Neuronal stem cell (in vitro differentiated cells): ENCODE measurements at regions not wholly inside any gene's neighbourhood (a gene's known extent, or its start where the extent isn't known, plus 50 kb on each side); places are given as distances from the start of the nearest gene placed in this dataset.

Source experiments
- DNase-seq: peaks from one replicate; pipeline ENCODE4 v3.0.0-alpha.2; 2013; ENCODE audit warnings: low spot score
- H2AFZ ChIP-seq: one replicate; pipeline ENCODE4 v1.6.1; 2013; ENCODE audit warnings: mild to moderate bottlenecking, low read length, inconsistent platforms
- H2AK5ac ChIP-seq: 2 replicates; pipeline ENCODE4 v1.6.1; 2013; ENCODE audit warnings: low read depth, mild to moderate bottlenecking, inconsistent platforms, low read length, moderate library complexity, mixed read lengths
- H2BK120ac ChIP-seq: 2 replicates; pipeline ENCODE4 v1.6.1; 2013; ENCODE audit warnings: low read depth, mild to moderate bottlenecking, inconsistent platforms, low read length, moderate library complexity, mixed read lengths
- H2BK12ac ChIP-seq: one replicate; pipeline ENCODE4 v1.6.1; 2013; ENCODE audit warnings: low read length, inconsistent platforms
- H2BK15ac ChIP-seq: 2 replicates; pipeline ENCODE4 v1.6.1; 2013; ENCODE audit warnings: mild to moderate bottlenecking, low read length, inconsistent platforms, mixed read lengths
- H2BK5ac ChIP-seq: one replicate; pipeline ENCODE4 v1.6.1; 2013; ENCODE audit warnings: inconsistent platforms, mild to moderate bottlenecking, low read length, moderate library complexity
- H3K14ac ChIP-seq: one replicate; pipeline ENCODE4 v1.6.1; 2013; ENCODE audit warnings: low read length, inconsistent platforms
- H3K18ac ChIP-seq: 2 replicates; pipeline ENCODE4 v1.6.1; 2013; ENCODE audit warnings: low read length, inconsistent platforms
- H3K23ac ChIP-seq: 2 replicates; pipeline ENCODE4 v1.6.1; 2013; ENCODE audit warnings: low read depth, mild to moderate bottlenecking, mixed read lengths, low read length, inconsistent platforms; ENCODE audit not compliant: poor library complexity
- H3K27ac ChIP-seq: replicated peaks from 3 replicates; pipeline ENCODE4 v1.5.1; 2013; ENCODE audit warnings: low read length, inconsistent platforms
- H3K27me3 ChIP-seq, 3 experiments: 2 replicates each; pipeline ENCODE4 v1.6.1; 2013; ENCODE audit warnings: low read length in 3 of 3, mild to moderate bottlenecking in 2 of 3, inconsistent platforms in 1 of 3, low read depth in 1 of 3, mixed read lengths in 1 of 3, moderate library complexity in 1 of 3; ENCODE audit not compliant: control insufficient read depth in 3 of 3, insufficient read depth in 3 of 3
- H3K36me3 ChIP-seq, 2 donors: replicated peaks in 1 of 2; 2 replicates each; pipeline ENCODE4 v1.6.1; 2013; ENCODE audit warnings: low read length in 2 of 2; ENCODE audit not compliant: control insufficient read depth in 2 of 2, insufficient read depth in 2 of 2
- H3K4ac ChIP-seq: 2 replicates; pipeline ENCODE4 v1.6.1; 2013; ENCODE audit warnings: inconsistent platforms, mild to moderate bottlenecking, low read length, moderate library complexity
- H3K4me1 ChIP-seq, 2 donors: 1 replicate in 1 of 2; 2 replicates in 1 of 2; pipeline ENCODE4 v1.6.1; 2013; ENCODE audit warnings: low read length in 2 of 2, low read depth in 1 of 2; ENCODE audit not compliant: control insufficient read depth in 2 of 2, insufficient read depth in 1 of 2
- H3K4me2 ChIP-seq: one replicate; pipeline ENCODE4 v1.6.1; 2013; ENCODE audit warnings: mild to moderate bottlenecking, low read length, inconsistent platforms; ENCODE audit not compliant: insufficient read depth, poor library complexity, severe bottlenecking
- H3K4me3 ChIP-seq, 2 donors: 2 replicates each; pipeline ENCODE4 v1.5.1; 2013; ENCODE audit warnings: low read length in 2 of 2, mild to moderate bottlenecking in 2 of 2, inconsistent platforms in 1 of 2, moderate library complexity in 1 of 2
- H3K79me1 ChIP-seq: one replicate; pipeline ENCODE4 v1.6.1; 2013; ENCODE audit warnings: low read depth, mild to moderate bottlenecking, inconsistent platforms, low read length, moderate library complexity
- H3K9ac ChIP-seq: one replicate; pipeline ENCODE4 v1.6.1; 2013; ENCODE audit warnings: mild to moderate bottlenecking, low read depth, low read length, inconsistent platforms; ENCODE audit not compliant: poor library complexity
- H3K9me3 ChIP-seq, 2 donors: replicated peaks in 1 of 2; 2 replicates each; pipeline versions ENCODE3 to v1.6.1; 2013; ENCODE audit warnings: low read length in 2 of 2, mild to moderate bottlenecking in 2 of 2, inconsistent platforms in 1 of 2, low read depth in 1 of 2, mixed read lengths in 1 of 2, moderate library complexity in 1 of 2; ENCODE audit not compliant: control insufficient read depth in 2 of 2, insufficient read depth in 1 of 2
- H4K8ac ChIP-seq: one replicate; pipeline ENCODE4 v1.6.1; 2013; ENCODE audit warnings: low read depth, mild to moderate bottlenecking, inconsistent platforms, low read length, moderate library complexity
- H4K91ac ChIP-seq: one replicate; pipeline ENCODE4 v1.6.1; 2013; ENCODE audit warnings: low read length, low read depth, mild to moderate bottlenecking, inconsistent platforms; ENCODE audit not compliant: poor library complexity
- WGBS, 2 donors: extraction: QIAGEN DNeasy Blood & Tissue Kit; methylation state at CpG; one replicate each; pipeline ENCODE4 v1.1.7; 2013; ENCODE audit warnings: missing lambda C conversion rate in 2 of 2, mixed read lengths in 1 of 2; ENCODE audit not compliant: insufficient read length in 2 of 2, insufficient replicate concordance in 1 of 2; ENCODE audit errors: extremely low coverage in 2 of 2; 5-methylcytosine and 5-hydroxymethylcytosine counted together

DNA sequence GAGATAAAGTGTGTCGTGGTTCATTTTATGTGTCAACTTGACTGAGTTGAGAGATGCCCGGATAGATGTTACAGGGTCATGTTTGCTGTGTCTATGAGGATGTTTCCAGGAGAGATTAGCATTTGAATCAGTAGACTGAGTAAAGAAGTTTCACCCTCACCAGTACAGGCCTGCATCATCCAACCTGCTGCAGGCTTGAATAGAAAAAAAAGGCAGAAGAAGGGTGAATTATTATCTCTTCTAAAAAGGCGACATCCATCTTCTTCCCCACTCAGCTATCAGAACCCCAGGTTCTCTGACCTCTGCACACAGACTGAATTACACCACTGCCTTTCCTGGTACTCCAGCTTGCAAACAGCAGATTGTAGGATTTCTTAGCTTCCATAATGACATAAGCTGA, 1293.7 kb upstream of the FLRT2 start:
- WGBS, 2 donors: no CpG with 5 or more reads among the region's 3 CpGs
- H2BK12ac ChIP-seq: no peak overlapping the region
- no peaks in the 10 kb centered on the region for H3K9me3 ChIP-seq
- peaks cover 0 to 10% (median 0%) of the 10 kb centered on the region in 3 experiments for H3K27me3 ChIP-seq
- no peak overlapping the region for H3K4ac ChIP-seq
- H4K8ac ChIP-seq: no peak overlapping the region
- no peak overlapping the region for H3K14ac ChIP-seq
- H2BK5ac ChIP-seq: no peak overlapping the region
- H3K27ac ChIP-seq: no peak overlapping the region
- H3K4me3 ChIP-seq: no peak overlapping the region
- H4K91ac ChIP-seq: no peak overlapping the region
- H2AK5ac ChIP-seq: no peak overlapping the region
- no peak overlapping the region for H3K4me2 ChIP-seq
- no peak overlapping the region for H3K23ac ChIP-seq
- no peaks in the 10 kb centered on the region for H3K4me1 ChIP-seq
- H3K18ac ChIP-seq: no peak overlapping the region
- H3K9ac ChIP-seq: no peak overlapping the region
- no peak overlapping the region for H2AFZ ChIP-seq
- no peak for DNase-seq
- H3K79me1 ChIP-seq: no peaks in the 10 kb centered on the region
- no peak overlapping the region for H2BK15ac ChIP-seq
- H3K36me3 ChIP-seq: no peaks in the 10 kb centered on the region
- no peak overlapping the region for H2BK120ac ChIP-seq

GRCh38 chr14:84237881-84238280, 1292.1 kb upstream of the FLRT2 start:
- Histone ChIP-seq H3K27ac (no peak overlapping the region), H3K9ac (no peak overlapping the region), H3K4me2 (no peak overlapping the region), H3K9me3 (peaks cover 0 to 2% of the 10 kb centered on the region in 2 donors), H3K14ac (no peak overlapping the region), H2BK15ac (no peak overlapping the region), H4K8ac (no peak overlapping the region), H3K23ac (no peak overlapping the region), H2AFZ (no peak overlapping the region), H2BK120ac (no peak overlapping the region), H3K4ac (no peak overlapping the region), H3K18ac (no peak overlapping the region), H2BK12ac (no peak overlapping the region), H2AK5ac (no peak overlapping the region), H3K79me1 (no peaks in the 10 kb centered on the region), H3K4me1 (no peaks in the 10 kb centered on the region), H4K91ac (no peak overlapping the region), H2BK5ac (no peak overlapping the region), H3K4me3 (no peak overlapping the region), H3K36me3 (no peaks in the 10 kb centered on the region), H3K27me3 (peaks cover 0 to 7% (median 0%) of the 10 kb centered on the region in 3 experiments)
- no peak for DNase-seq
- 100% methylated on average over 1 of the region's 2 CpGs; no CpG with 5 or more reads in 1 of the 2 donors for WGBS, 2 donors

GRCh38 chr14:84247693-84248092, 1282.3 kb upstream of the FLRT2 start:
- Histone ChIP-seq H2BK12ac (no peak overlapping the region), H2AFZ (no peak overlapping the region), H3K27ac (no peak overlapping the region), H3K4me3 (no peak overlapping the region), H3K9me3 (peaks cover 0 to 6% of the 10 kb centered on the region in 2 donors), H3K18ac (no peak overlapping the region), H2BK15ac (no peak overlapping the region), H3K9ac (no peak overlapping the region), H3K23ac (no peak overlapping the region), H3K36me3 (no peaks in the 10 kb centered on the region), H3K4me2 (no peak overlapping the region), H4K8ac (no peak overlapping the region), H3K79me1 (no peaks in the 10 kb centered on the region), H2BK120ac (no peak overlapping the region), H2BK5ac (no peak overlapping the region), H3K4ac (no peak overlapping the region), H4K91ac (no peak overlapping the region), H3K14ac (no peak overlapping the region), H2AK5ac (no peak overlapping the region), H3K27me3 (peaks cover 0 to 2% (median 0%) of the 10 kb centered on the region in 3 experiments), H3K4me1 (peaks cover 0 to 2% of the 10 kb centered on the region in 2 donors)
- DNase-seq: no peak
- WGBS, 2 donors: no CpG with 5 or more reads among the region's 1 CpG

DNA sequence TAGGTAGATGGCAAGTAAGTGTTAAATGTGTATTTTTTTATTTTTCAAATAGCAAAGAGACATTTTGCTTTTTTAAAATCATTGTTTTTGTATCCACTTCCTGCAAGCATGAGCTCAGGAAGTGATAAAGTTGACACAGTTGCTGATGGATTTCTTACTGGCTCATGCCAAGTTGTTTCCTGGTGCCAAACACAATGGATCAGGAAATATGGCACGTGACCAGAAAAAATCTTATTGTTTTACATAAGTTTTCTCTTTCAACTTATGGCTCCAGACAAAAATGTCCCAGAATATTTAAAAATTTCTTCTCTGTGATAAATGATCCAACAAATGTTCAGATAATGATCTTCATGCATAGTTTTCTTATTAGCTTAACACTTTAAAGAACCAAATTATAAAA, 1279.1 kb upstream of the FLRT2 start:
- Histone ChIP-seq H3K4me3 (no peak overlapping the region), H2AK5ac (no peak overlapping the region), H3K9me3 (no peaks in the 10 kb centered on the region), H2BK15ac (no peak overlapping the region), H3K4me2 (no peak overlapping the region), H3K36me3 (no peaks in the 10 kb centered on the region), H3K9ac (no peak overlapping the region), H3K4ac (no peak overlapping the region), H3K4me1 (peaks cover 4 to 8% of the 10 kb centered on the region in 2 donors), H3K79me1 (no peaks in the 10 kb centered on the region), H4K8ac (no peak overlapping the region), H3K27me3 (peaks cover 0 to 16% (median 0%) of the 10 kb centered on the region in 3 experiments), H4K91ac (no peak overlapping the region), H2BK120ac (no peak overlapping the region), H2AFZ (no peak overlapping the region), H3K27ac (no peak overlapping the region), H2BK12ac (no peak overlapping the region), H3K23ac (no peak overlapping the region), H2BK5ac (no peak overlapping the region), H3K18ac (no peak overlapping the region), H3K14ac (no peak overlapping the region)
- WGBS, 2 donors: no CpG with 5 or more reads among the region's 1 CpG
- no peak for DNase-seq
